Endothelial cell of umbilical vein (primary cell): ENCODE measurements at regions not wholly inside any gene's neighbourhood (a gene's known extent, or its start where the extent isn't known, plus 50 kb on each side); places are given as distances from the start of the nearest gene placed in this dataset.

Experiments
- CTCF ChIP-seq, 2 donors: IDR thresholded peaks; 1 replicate in 1 of 2; 2 replicates in 1 of 2; pipeline ENCODE4 v1.5.1; 2011; ENCODE audit warnings: low read length in 2 of 2, mild to moderate bottlenecking in 2 of 2, moderate library complexity in 2 of 2, control low read depth in 1 of 2, inconsistent platforms in 1 of 2, low read depth in 1 of 2; ENCODE audit not compliant: insufficient read depth in 1 of 2; ENCODE audit errors: extremely low read depth in 1 of 2
- EZH2 ChIP-seq: IDR thresholded peaks from 2 replicates; pipeline ENCODE4 v1.6.1; 2012; ENCODE audit warnings: borderline replicate concordance, low read depth, mild to moderate bottlenecking, moderate library complexity, low read length, inconsistent platforms; ENCODE audit not compliant: severe bottlenecking
- POLR2A ChIP-seq: IDR thresholded peaks from 2 replicates; pipeline ENCODE4 v1.6.1; 2012; ENCODE audit warnings: low read depth, mild to moderate bottlenecking, control low read depth, low read length

GRCh38 chr3:65017359-65017758, 329.6 kb upstream of the ADAMTS9 start:
- TF ChIP-seq POLR2A = no peak
- TF ChIP-seq CTCF (IDR thresholded peaks at IDR 0.05; ENCODE audit: extremely low read depth in 1 of 2, insufficient read depth in 1 of 2, low read depth in 1 of 2, low read length in 2 of 2) = no peak
- no peak for TF ChIP-seq EZH2
